ENCODE measurements at regions not wholly inside any gene's neighbourhood (a gene's known extent, or its start where the extent isn't known, plus 50 kb on each side); places are given as distances from the start of the nearest gene placed in this dataset.
A peak's percentile ranks its signal among the peaks of the same experiment; 100 is the strongest.
"Not testable (repeated sequence)": the region's sequence is repeated elsewhere in the genome, so short reads cannot be mapped to it uniquely, and the experiment has no call there.

DNA sequence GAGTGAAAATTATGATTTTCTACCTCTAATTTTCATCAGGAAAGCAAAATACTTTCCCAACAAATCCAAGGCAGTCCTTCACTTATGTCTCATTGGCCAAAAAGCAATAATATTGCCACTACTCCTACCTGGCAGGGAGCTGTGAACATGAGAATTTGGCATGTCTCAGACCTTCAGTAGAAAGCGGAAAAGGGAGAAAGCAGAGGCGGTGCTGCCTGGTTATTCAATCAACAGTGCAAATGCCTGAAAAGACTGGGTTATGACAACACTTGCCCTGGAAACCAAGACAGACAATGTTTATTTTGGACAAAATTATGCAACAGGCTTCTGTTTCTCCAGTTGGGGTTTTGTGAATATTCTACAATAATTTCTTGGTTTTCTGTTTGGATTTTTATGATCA, 194.4 kb downstream of the TAF11L14 start:
- DNase-seq (ENCODE audit: low spot score) = no peak

DNA sequence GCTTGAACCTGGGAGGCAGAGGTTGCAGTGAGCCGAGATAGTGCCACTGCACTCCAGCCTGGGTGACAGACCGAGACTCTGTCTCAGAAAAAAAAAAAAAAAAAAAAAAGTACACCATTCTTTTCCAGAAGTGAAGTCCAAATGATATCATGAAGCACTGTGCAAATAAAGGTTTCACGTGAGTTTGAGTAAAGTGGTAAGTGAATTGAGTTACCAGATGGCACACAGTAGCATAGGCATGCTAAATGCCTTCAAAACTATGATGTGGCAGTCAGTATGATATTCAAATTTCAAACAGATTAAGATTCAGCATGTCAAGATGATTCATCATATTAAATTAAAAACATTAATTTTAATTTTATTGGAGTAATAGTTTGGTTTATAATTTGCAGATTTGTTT, 195.2 kb downstream of the TAF11L14 start:
- DNase-seq (ENCODE audit: low spot score) = no peak

DNA sequence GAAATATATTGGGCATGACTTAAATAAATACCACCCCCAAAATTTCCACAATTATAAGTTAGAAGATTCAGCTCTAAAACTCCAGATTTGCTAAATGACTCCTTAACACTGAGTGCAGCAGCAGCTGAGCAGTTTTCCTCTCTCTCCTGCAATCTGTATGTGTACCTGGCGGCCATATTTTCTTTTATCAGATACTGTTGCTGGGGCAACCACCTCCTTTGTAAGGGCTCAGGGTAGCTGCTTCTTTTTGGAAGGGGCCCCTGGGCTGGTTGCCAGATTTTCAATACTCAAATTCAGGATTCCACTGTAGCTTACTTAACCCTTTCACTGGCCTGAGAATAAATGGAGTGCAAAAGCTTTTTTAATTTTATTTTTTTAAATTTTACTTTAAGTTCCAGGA, 197.0 kb downstream of the TAF11L14 start:
- no peak for DNase-seq (ENCODE audit: low spot score)

DNA sequence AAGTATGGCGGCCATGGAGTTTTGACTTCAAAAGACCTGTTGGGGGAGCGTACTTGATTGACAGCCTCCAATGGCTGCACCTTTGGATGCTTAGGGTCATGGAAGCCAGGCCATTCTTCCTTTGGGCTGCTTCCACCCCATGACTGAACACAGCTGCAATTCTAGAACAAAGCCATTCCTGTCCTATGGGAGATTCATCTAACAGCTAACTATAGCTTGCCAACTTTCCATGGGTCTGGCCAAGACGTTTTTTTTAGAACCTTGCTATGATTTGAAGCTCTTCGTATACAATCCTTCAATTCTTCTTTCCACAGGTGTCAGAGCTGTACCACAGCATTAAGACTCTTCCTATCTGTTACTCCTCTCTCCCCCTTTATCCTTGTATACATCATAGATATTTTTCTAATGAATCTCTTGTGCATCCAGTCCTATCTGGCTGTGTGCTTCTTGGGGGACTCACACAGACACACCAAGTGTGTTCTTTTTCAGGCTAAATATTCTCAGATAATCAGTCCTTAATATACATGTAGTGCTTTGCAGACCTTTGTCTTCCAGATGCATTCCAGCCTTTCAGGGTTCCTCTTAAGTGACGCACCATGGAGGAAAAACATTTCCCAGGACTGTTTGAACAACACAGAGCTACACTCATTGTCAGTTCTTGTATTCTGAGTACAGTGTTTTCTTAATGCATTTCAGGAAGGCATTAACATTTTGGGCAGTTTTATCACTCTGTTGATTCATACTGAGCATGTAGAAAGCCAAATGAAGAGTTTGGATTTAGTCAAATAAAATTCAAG, 198.9 kb downstream of the TAF11L14 start:
- DNase-seq (ENCODE audit: low spot score) = no peak

DNA sequence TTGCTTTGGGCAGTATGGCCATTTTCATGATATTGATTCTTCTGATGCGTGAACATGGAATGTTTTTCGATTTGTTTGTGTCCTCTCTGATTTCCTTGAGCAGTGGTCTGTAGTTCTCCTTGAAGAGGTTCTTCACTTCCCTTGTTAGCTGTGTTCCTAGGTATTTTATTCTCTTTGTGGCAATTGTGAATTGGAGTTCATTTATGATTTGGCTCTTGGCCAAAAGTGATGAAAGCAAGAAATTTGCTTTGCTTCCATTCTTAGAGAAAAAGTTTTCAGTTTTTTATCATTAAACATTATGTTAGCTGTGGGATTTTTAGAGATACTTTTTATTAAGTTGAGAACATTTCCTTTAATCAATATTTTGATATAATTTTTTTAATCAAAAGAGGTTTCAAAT, 203.5 kb downstream of the TAF11L14 start:
- no peak for DNase-seq (ENCODE audit: low spot score)

DNA sequence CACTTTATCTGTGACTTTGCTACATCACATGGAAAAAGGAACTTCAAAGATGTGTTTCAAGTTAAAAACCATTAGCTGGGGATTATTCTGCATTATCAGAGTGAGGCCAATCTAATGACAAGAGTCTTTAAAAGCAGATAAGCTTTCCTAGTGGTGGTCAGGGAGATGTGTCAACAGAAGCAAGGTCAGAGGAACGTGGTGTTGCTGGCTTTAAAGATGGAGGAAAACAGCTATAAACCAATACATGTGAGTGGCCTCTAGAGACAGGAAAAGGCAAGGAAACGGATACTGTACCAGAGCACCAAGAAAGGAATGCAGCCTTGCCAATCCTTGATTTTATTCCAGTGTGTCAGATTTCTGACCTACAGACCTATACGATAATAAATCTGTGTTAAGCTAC, 204.2 kb downstream of the TAF11L14 start:
- DNase-seq (ENCODE audit: low spot score) = no peak

DNA sequence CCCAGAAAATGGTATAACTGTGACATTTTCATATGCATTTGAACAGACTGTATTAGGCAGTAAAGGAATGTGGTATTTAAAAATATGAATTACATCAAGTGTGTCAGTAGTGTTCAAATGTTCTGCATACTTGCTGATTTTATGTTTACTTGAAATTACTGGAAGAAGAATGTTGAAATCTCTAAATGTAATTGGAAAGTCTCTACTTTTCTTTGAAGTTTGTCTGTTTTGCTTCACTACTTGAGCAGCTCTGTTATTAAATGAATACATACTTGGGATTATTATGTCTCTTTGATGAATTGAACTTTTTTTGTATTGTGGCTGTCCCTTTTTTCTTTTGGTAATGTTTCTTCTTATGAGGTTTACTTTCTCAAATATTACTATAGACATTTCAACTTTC, 205.6 kb downstream of the TAF11L14 start:
- DNase-seq (ENCODE audit: low spot score) = no peak

DNA sequence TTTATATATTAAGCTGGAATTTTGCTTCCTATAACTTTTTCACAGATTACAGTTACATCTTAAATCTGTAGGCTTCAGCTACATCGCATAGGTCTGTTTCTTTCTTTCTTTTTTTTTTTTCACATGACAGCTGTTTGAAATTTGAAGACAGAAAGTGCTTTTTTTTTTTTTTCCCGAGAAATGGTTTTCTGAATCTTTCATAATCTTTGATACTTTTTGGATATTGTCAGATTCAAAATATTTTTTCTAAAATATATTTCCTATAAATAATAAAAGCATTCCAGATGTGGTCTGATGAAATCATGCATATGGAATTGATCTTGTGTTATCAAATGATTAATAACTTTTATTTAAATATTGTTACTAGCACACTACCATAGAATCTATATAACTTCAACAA, 212.2 kb downstream of the TAF11L14 start:
- DNase-seq (ENCODE audit: low spot score) = no peak

DNA sequence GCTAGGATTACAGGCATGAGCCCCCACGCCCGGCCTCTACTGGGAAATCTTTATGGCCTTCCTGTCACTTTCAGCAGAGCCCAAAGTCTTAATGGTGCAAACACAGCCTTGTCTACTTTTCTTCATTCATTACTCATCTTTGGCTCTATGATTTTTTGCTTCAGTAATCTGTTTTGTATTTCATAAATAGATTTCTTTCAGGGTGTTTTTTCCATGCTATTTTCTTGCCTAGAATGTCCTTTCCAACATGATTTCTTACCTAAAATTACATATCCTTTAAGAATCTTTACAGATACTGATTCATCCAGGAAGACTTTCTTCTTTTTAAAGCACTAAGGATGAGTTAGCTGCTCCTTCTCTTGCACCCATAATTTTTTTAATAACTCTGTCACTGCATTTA, 213.0 kb downstream of the TAF11L14 start:
- DNase-seq (ENCODE audit: low spot score) = no peak

DNA sequence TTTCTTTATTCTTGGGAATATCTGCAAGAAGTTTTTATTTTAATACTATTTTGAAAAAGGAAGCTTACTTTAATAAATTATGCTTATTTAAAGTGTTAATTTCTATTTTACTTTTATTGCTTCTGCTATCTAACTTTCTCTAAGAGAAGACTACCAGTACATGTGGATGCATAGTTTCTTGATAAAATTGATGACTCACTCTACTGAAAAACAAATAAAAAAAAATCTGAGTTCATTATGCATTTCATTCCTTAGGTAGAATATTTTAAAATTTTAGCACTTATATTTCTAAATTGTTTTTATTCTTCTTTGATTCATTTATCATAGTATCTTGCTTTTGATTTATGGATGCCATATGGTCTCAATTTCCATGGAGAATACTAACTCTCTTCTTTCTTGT, 217.9 kb downstream of the TAF11L14 start:
- no peak for DNase-seq (ENCODE audit: low spot score)

DNA sequence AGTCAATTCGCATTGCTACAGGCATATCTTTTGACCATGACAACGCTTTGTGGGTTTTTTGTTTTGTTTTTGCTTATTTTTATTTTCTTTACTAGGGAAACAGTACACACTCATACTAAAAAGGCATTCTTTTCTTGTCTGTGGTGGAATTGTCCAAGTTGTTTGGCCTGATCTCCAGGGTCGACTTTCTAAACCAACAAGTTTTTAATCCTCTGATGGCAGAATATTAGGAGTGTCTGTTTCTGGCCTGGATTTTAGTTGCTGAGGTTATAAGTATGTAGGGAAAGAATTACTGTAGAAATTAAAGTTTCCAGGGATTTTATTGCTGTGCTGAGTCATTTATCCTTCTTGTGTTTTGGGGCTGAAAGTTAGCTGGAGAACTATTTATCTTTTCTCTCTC, 218.5 kb downstream of the TAF11L14 start:
- DNase-seq (ENCODE audit: low spot score) = no peak

DNA sequence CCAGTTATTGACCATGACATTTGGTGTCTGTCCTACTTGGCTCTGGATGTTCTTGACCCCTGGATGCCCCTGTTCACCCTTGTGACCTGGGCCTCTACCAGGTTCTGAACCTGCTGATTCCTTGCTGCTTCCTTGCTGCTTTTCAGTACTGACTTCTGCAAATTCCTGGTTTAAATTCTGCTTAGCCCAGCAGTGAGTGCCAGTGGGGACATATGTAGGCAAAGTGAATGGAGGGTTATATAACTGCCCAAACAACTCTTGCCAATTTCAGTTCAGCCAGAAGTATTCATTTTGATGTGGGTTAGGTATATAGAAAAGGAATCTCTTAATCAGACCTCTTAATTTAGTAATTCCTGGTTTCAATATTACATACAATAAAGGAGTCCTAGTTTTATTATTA, 220.6 kb downstream of the TAF11L14 start:
- peak; percentile 78 for DNase-seq (ENCODE audit: low spot score)

DNA sequence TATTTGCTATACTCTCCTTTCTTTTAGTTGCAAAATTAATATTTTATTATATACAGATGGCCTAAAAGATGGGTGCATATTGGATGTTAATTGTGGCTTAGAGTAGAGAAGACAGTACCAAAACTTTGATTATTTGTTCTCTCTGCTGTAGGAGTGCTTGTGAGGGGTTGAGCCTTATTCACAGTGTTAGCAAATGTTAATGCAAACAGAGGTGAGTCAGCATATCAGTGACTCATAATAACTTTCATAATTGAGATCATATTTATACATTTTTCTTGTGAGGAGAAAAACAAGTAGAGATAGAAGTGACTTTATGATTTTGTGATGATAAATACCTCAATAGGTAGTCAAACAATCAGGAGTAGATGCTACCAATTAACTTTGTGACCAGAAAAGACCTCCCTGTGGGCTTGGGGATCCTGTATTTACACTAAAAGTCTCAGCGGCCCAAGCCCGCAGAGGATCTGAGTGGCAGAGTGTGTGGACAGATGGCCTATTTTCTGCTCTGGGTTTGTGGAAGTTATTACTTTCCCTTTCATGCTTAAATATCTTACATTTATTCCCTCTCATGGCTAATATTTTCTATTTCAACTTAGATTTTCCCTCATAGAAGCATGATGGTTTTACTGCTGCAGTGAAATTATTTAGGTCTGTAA, 226.5 kb downstream of the TAF11L14 start:
- no peak for DNase-seq (ENCODE audit: low spot score)

DNA sequence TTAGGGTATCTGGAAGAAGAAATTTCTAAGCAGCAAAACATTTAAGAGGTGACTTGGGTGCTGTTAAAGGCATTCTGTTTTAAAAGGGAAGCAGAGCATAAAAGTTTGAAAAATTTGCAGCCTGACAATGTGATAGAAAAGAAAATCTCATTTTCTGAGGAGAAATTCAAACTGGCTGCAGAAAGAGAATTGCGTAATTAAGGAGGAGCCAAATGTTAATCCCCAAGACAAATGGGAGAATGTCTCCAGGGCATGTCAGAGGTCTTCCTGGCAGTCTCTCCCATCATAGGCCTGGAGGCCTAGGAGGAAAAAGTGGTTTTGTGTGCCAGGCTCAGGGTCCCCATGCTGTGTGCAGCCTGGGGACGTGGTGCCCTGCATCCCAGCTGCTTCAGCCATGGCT, 230.6 kb downstream of the TAF11L14 start:
- DNase-seq (ENCODE audit: low spot score) = not testable (repeated sequence)

DNA sequence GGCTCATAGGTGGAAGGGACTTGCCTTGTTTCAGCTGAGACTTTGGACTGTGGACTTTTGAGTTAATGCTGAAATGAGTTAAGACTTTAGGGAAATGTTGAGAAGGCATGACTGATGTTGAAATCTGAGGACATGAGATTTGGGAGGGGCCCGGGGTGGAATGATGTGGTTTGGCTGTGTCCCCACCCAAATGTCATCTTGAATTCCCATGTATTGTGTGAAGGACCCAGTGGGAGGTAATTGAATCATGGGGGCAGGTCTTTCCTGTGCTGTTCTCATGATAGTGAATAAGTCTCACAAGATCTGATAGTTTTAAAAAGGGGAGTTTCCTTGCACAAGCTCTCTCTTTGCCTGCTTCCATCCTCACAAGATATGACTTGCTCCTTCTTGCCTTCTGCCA, 231.7 kb downstream of the TAF11L14 start:
- DNase-seq (ENCODE audit: low spot score) = not testable (repeated sequence)

DNA sequence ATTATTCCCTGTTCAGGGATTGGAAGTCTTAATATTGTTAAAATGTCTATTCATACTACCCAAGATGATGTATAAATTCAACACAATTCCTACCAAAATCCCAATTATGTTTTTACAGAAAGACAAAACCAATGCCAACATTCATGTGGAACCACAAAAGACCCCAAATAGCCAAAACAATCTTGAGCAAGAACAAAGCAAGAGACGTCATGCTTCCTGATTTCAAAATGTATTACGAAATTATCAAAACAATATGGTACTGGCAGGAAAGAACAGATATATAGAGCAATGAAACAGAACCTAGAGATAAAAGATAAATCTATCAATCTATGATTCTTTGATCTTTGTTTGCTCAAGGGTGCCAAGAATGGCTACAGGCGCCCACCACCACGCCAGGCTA, 237.9 kb downstream of the TAF11L14 start:
- no peak for DNase-seq (ENCODE audit: low spot score)

DNA sequence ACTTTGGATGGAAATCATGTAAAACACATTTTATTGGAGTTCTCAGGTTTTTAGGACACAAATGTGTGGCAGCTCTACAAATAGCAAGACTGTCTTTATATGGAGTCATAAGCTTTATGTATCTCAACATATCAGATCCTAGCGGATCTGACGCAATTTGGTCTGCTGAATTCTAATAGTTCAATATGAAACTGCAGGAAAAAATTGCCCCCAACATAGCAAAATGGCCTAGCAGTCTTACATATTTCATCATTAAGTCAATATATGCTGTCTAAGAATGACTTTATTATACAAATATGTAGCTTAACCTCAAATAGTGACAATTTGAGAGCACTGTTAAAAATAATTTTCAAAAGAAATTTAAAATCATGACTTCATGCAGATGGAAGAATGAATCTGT, 244.3 kb downstream of the TAF11L14 start:
- no peak for DNase-seq (ENCODE audit: low spot score)

DNA sequence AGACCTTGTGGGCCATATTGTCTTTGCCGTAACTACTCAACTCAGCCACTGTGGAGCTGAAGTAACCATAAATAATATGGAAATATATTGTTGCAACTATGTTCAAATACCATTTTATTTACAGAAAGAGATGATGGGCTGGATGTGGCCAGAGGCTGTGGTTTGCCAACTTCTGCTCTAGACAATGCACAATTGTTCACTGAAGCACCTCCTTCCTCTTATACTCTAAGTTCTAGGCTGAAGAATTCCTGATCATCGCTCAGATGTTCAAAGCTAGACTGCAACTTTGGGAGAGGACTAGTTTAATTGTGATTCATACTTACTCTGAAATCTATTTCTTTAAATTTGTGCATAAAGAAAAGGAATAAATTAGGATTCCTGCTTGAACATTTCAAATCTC, 245.0 kb downstream of the TAF11L14 start:
- DNase-seq (ENCODE audit: low spot score) = no peak

DNA sequence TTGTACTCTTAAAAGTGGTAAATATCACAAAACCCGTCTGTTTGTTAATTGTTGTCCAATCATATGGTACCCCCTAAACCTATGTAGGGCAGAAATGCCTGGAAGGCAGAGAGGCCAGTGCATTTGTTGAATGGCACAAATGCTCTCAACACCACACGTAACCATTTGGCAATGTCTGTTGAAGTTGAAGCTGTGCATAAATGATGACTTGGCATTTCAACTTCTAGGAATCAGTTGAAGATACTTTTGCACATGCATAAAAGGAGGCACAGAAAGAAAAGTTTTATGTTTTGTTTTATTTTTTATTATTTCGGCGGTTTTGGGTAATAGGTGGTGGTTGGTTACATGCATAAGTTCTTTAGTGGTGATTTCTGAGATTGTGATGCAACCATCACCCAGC, 246.6 kb downstream of the TAF11L14 start:
- DNase-seq (ENCODE audit: low spot score) = no peak

DNA sequence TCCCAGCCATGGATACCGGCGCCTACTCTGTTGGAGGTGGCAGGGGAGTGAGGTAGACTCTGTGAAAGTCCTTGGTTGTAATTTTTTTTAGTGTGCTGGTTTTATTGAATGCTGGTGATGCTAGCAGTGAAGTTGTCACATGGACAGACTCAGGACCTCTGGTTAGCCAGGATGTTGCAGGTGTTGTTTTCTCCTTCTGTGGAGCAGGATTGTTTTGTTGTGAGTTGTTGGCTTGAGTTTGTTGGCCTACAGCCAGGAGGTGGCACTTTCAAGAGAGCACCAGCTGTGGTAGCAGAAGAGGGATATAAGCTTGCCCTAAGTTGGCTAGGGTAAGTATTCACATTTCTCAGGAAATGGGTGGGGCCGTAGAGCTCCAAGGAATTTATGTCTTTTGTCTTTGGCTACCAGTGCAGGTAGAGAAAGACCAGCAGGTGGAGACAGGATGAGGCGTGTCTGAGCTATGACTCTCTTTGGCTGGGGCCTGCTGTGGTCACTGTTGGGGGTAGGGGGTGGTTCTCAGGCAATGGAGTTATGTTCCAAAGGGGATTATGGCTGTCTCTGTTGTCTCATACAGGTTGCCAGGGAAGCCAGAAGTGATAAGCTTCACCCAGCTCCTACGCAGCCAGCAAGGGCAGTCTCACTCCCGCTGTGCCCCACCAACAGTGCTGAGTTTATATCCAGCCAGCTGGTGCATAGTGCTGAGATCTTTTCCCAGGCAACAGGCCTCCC, 248.7 kb downstream of the TAF11L14 start:
- DNase-seq (ENCODE audit: low spot score) = no peak

DNA sequence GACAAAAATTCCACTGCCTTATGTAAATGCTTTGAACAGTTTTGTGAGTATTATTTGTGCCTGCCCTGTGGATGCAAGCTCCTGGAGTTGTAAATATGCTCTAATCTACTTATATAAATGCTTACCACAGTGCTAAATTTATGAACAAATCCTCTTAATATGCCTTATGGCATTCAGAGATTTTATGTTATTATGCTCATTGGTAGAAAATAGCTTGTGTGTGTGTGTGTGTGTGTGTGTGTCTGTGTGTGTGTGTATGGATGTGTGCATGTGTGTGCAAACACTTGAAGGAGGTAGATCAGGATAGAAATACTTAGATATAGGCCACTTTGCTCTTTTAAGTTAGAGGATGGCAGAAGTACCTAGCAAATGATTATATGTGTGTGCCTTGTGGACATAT, 253.9 kb downstream of the TAF11L14 start:
- no peak for DNase-seq (ENCODE audit: low spot score)

DNA sequence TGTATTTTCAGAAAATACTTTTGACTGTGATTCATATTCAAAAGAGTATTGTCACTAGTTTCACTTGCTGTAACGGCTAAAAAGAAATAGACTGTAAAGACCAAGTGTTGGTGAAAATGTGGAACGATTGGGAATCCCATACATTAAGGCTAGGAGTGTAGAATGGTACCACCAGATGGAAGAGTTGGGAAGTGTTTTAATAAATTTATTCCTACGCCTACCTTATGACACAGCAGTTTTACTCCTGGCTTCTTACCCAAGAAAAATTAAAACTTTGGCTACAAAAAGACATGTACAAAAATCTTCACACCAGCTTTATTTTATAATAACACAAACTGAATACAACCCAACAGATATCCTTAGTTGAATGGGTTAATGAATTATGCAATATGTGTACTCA, 256.2 kb downstream of the TAF11L14 start:
- DNase-seq (ENCODE audit: low spot score) = no peak

DNA sequence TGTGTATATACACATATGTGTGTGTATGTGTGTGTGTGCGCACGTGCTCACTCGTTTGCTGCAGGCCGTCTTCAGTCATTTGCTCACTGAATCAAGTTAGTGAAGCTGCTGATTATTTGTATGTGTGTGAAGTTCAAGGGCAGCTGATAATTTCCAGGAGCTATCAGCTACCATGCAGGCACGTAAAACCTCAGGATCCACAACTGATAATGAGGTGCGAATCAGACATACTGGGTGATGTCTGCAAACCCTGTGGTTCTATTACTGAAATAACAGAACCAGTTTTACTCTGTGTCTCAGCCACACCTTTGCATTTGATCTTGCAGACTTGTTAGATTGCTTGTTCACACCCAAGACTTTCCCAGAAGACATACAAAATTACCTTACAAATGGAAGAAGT, 257.6 kb downstream of the TAF11L14 start:
- DNase-seq (ENCODE audit: low spot score) = no peak
